Osteocyte (in vitro differentiated cells): ENCODE measurements at regions not wholly inside any gene's neighbourhood (a gene's known extent, or its start where the extent isn't known, plus 50 kb on each side); places are given as distances from the start of the nearest gene placed in this dataset.

Experiments used
- DNase-seq: peaks from one replicate; pipeline ENCODE4 v3.0.0; 2021; ENCODE audit warnings: mixed read lengths; ENCODE audit not compliant: unreplicated experiment; ENCODE audit errors: extremely low spot score
- H3K27ac Mint-ChIP-seq: one replicate; pipeline ENCODE4 v1.8.0; 2021; ENCODE audit warnings: mild to moderate bottlenecking, mixed read lengths; ENCODE audit not compliant: unreplicated experiment
- H3K27me3 Mint-ChIP-seq: one replicate; pipeline ENCODE4 v1.8.0; 2021; ENCODE audit warnings: mixed read lengths; ENCODE audit not compliant: unreplicated experiment
- H3K36me3 Mint-ChIP-seq: one replicate; pipeline ENCODE4 v1.8.0; 2021; ENCODE audit warnings: mixed read lengths; ENCODE audit not compliant: unreplicated experiment
- H3K4me1 Mint-ChIP-seq: one replicate; pipeline ENCODE4 v1.8.0; 2021; ENCODE audit warnings: mixed read lengths; ENCODE audit not compliant: unreplicated experiment
- H3K4me3 Mint-ChIP-seq: one replicate; pipeline ENCODE4 v1.8.0; 2021; ENCODE audit warnings: mild to moderate bottlenecking, moderate library complexity, mixed read lengths; ENCODE audit not compliant: unreplicated experiment
- H3K9me3 Mint-ChIP-seq: one replicate; pipeline ENCODE4 v1.8.0; 2021; ENCODE audit warnings: mixed read lengths; ENCODE audit not compliant: unreplicated experiment
- CTCF ChIP-seq: fragments of 200-600 bp; sonication (generic); IDR thresholded peaks from 2 replicates; pipeline ENCODE4 v1.5.0; 2021; ENCODE audit warnings: antibody characterized with exemption, mild to moderate bottlenecking, moderate library complexity

- TF ChIP-seq CTCF = no peak
- Mint-ChIP-seq H3K27me3 (no peaks in the 10 kb centered on the region), H3K36me3 (no peaks in the 10 kb centered on the region)
Observed at GRCh38 chr20:52419205-52419604, 227.6 kb upstream of the ZFP64 start.

DNA sequence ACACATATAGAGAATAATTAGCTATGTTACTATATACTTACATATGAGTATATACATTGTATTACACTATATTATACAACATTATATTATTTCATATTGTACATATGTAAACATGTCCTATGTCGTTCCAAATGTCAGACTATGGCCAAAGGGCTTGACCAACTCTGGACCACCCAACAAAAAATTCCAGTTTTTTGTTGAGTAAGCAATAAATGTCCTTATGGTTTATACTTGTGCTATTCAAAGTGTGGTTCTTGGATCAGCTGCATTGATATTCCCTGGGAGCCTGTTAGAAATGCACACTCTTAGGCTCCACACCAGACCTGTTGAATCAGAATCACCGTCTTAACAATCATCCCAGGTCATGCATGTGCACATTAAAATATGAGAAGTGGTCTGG lies 225.4 kb upstream of the ZFP64 start:
- Mint-ChIP-seq H3K4me1 (no peaks in the 10 kb centered on the region), H3K9me3 (peaks cover 28% of the 10 kb centered on the region), H3K4me3 (no peak overlapping the region), H3K36me3 (no peaks in the 10 kb centered on the region), H3K27ac (no peak overlapping the region), H3K27me3 (no peaks in the 10 kb centered on the region)
- DNase-seq = no peak
- no peak for TF ChIP-seq CTCF

More at GRCh38 chr20:52419205-52419604, 227.6 kb upstream of the ZFP64 start:
- Mint-ChIP-seq H3K4me3 (no peak overlapping the region), H3K9me3 (peaks cover 16% of the 10 kb centered on the region), H3K4me1 (no peaks in the 10 kb centered on the region), H3K27ac (no peak overlapping the region)
- no peak for DNase-seq

GRCh38 chr20:52411611-52412010 lies 220.0 kb upstream of the ZFP64 start:
- H3K9me3 Mint-ChIP-seq = peaks cover 19% of the 10 kb centered on the region
- H3K4me1 Mint-ChIP-seq = no peaks in the 10 kb centered on the region

GRCh38 chr20:52410731-52411234 lies 219.2 kb upstream of the ZFP64 start:
- Mint-ChIP-seq H3K27me3 (no peaks in the 10 kb centered on the region), H3K4me3 (no peak overlapping the region), H3K36me3 (no peaks in the 10 kb centered on the region), H3K4me1 (no peaks in the 10 kb centered on the region), H3K9me3 (peaks cover 15% of the 10 kb centered on the region), H3K27ac (no peak overlapping the region)
- no peak for TF ChIP-seq CTCF
- DNase-seq = no peak

More at GRCh38 chr20:52411611-52412010, 220.0 kb upstream of the ZFP64 start:
- H3K4me3 Mint-ChIP-seq = no peak overlapping the region
- no peaks in the 10 kb centered on the region for H3K36me3 Mint-ChIP-seq
- H3K27ac Mint-ChIP-seq = no peak overlapping the region
- DNase-seq = no peak
- no peak for TF ChIP-seq CTCF
- H3K27me3 Mint-ChIP-seq = no peaks in the 10 kb centered on the region

- Mint-ChIP-seq H3K4me1 (no peaks in the 10 kb centered on the region), H3K9me3 (peaks cover 15% of the 10 kb centered on the region), H3K36me3 (no peaks in the 10 kb centered on the region), H3K27me3 (no peaks in the 10 kb centered on the region), H3K27ac (no peak overlapping the region), H3K4me3 (no peak overlapping the region)
- no peak for DNase-seq
- TF ChIP-seq CTCF = no peak
Observed at GRCh38 chr20:52410182-52410647, 218.6 kb upstream of the ZFP64 start.
